Esophagus squamous epithelium (tissue), 4 donors: ENCODE measurements at regions not wholly inside any gene's neighbourhood (a gene's known extent, or its start where the extent isn't known, plus 50 kb on each side); places are given as distances from the start of the nearest gene placed in this dataset.

Experiments
- CTCF ChIP-seq, 6 experiments: fragments of 450-650 bp in 4 of 6; fragments of 200-600 bp in 2 of 6; sonication (generic) in 2 of 6; IDR thresholded peaks; one replicate each; pipeline ENCODE4 v1.5.1; 2016 to 2019; ENCODE audit warnings: antibody characterized with exemption in 6 of 6, mild to moderate bottlenecking in 4 of 6, moderate library complexity in 4 of 6
- POLR2A ChIP-seq, 4 donors: fragments of 450-650 bp; IDR thresholded peaks; one replicate each; pipeline ENCODE4 v1.6.1; 2017; ENCODE audit warnings: antibody characterized with exemption in 4 of 4, mild to moderate bottlenecking in 4 of 4, moderate library complexity in 3 of 4

GRCh38 chrX:40831750-40832149 lies 96.4 kb upstream of the MED14 start:
- TF ChIP-seq CTCF (IDR thresholded peaks at IDR 0.05) (no peak), POLR2A (IDR thresholded peaks at IDR 0.05) (no peak)
